ENCODE measurements at regions not wholly inside any gene's neighbourhood (a gene's known extent, or its start where the extent isn't known, plus 50 kb on each side); places are given as distances from the start of the nearest gene placed in this dataset.

DNA sequence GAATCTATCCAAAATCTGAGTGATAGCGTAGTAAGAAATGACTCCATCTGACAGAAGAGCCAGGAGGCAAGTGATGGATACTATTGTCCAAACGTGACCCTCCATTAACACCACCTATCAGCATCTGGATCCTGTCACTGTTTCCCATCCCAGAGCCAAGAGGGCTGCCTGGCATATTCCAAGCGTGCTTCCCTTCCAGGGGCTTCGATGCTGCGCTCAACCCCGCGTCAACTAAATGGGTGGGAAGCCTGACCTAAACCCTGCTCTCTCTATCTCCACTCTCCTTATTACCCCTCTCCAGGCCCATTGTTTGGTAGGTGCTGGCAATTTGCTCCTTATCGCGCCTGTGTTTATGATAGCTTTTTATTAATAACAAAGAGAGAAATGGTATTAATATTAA lies 83.2 kb downstream of the NR2F2 start:
- TF ChIP-seq, protein P1, sequence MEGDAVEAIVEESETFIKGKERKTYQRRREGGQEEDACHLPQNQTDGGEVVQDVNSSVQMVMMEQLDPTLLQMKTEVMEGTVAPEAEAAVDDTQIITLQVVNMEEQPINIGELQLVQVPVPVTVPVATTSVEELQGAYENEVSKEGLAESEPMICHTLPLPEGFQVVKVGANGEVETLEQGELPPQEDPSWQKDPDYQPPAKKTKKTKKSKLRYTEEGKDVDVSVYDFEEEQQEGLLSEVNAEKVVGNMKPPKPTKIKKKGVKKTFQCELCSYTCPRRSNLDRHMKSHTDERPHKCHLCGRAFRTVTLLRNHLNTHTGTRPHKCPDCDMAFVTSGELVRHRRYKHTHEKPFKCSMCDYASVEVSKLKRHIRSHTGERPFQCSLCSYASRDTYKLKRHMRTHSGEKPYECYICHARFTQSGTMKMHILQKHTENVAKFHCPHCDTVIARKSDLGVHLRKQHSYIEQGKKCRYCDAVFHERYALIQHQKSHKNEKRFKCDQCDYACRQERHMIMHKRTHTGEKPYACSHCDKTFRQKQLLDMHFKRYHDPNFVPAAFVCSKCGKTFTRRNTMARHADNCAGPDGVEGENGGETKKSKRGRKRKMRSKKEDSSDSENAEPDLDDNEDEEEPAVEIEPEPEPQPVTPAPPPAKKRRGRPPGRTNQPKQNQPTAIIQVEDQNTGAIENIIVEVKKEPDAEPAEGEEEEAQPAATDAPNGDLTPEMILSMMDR (IDR thresholded peaks at IDR 0.05; ENCODE audit: insufficient read depth, low read depth, low read length) = no peak
- H3K4me3 ChIP-seq (ENCODE audit: low read depth, low read length) = no peak overlapping the region
- no peak for DNase-seq (ENCODE audit: low read depth)

DNA sequence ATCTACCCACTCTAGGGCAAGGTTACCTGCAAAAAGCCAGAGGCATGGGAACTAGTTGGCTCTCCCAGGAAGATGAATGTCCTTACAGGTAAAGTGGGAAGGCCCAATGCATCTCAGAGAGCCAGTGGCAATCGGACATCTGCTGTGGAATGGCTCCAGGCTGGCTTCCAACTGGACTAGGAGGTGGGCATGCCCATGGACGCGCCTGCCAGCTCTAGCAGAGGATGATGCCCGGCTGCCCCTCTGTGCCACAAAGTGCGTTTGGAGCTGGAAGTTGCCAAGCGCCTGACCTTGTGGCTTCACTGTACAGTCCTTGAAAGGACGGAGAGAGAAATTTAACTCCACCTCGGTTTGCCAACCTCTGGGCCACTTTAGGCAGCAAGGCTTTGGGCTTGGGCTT lies 84.4 kb downstream of the NR2F2 start:
- TF ChIP-seq, protein P1 (IDR thresholded peaks at IDR 0.05; ENCODE audit: insufficient read depth, low read depth, low read length) = no peak
- DNase-seq (ENCODE audit: low read depth) = no peak
- H3K4me3 ChIP-seq (ENCODE audit: low read depth, low read length) = no peak overlapping the region

DNA sequence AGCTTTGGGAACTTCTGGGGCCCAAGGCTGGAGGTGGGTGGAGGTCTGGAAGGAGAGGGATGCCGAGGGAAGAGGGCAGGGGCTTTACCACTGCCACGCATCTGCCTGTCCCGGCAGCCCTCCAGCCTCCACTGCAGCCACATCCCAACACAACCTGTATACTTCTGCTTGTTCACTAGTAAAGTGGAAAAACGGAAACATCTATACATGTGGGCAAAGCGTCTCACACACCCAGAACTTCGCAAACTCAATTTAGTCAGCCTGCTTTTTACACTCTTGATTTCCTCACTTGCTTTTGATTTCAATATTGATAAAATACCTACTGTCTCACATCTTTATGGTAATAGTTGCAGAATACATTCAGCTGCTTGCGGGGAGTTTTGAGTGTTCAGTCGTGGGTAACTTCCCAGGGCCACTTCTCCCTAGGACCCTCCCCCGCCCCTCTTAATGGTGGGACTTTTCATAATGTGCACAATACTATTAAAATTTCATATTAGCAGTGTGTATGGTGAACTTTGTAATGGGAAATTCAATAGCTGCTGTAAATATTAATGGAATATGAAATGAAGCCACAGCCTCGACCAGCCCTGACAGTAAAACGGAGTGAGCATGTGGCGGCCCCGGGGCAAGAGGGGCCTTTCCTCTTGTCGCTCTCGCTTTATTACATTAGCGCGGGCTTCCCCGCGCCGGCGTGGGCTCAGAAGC lies 85.2 kb downstream of the NR2F2 start:
- TF ChIP-seq, protein P1 (IDR thresholded peaks at IDR 0.05; ENCODE audit: insufficient read depth, low read depth, low read length) = no peak
- no peak for DNase-seq (ENCODE audit: low read depth)
- H3K4me3 ChIP-seq (ENCODE audit: low read depth, low read length) = no peak overlapping the region

DNA sequence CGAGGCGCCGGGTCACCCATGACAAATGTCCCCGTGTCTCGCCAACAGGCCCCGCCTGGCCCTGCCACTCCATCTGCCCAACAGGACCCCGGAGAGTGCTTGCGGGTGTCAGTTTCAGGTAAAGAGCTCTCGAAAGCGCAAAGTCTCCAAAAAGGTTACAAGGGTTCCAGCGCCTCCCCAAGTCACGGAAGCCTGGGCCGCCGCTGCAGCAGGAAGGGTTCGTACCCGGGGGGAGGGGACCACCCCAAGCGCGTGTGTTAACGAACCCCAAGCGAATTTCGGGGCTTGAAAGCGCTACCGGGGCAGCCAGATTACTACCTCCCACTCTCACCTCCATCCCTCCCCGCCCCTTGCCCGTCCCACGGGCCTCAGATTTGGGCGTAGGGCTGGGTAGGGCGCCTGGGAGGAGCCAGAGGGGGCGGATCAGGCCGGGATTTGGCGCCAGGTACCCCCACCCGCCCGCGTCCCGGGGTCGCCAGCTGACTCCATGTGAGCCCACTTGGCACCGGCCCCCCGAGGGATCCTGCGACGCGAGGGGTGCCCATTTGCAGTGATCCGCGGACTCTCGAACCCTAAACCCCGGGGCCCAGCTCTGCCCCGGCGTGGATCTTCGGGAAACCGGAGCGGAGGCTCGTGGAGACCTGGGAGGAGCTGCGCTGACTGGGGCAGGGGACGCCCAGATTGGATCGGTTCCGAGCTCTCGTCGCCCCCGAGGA lies 85.9 kb downstream of the NR2F2 start:
- DNase-seq (ENCODE audit: low read depth) = no peak

DNA sequence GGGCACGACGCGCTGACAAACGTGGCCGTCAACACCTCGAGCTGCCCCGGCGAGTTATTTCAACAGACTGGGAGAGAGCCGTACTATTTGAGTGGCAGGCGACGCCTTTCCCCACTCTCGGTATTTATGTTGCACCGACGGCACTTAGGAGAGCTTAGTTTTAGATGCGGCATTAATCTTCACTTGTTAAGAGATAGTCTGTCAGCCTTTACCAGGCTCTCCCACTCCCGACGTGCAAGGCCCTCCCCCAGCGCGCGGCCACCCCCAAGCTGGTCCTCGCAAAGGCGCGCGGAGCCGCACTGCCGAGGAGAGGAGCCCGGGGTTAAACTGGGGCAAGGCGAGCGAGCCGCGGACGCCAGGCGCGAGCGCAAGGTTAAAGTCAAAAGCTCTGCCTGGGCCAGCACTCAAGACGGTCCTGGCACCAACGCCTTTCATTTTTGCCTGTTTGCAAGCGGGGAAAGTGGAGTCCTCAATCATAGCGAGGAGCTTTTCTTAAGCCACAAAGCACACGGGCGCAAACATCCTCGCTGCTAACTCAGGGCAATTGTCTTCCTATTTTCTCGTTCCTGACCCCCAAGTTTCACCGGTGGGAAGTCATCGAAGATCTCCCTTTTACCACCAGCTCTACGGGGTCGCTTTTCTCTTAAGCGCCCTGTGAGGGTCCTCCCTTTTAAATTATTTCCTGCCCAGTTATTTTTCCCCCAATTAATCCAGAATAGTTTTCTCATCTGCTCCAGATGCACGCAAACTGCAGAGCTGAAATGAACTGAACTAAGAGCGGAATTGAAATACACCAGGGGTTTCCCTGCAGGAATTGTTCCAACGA lies 86.6 kb downstream of the NR2F2 start:
- TF ChIP-seq, protein P1 (IDR thresholded peaks at IDR 0.05; ENCODE audit: insufficient read depth, low read depth, low read length) = no peak
- H3K4me3 ChIP-seq (ENCODE audit: low read depth, low read length) = peak overlapping the region; percentile 43
- peak; percentile 16 for DNase-seq (ENCODE audit: low read depth)

More for the DNA sequence above, 85.9 kb downstream of the NR2F2 start:
- peak overlapping the region; percentile 43 for H3K4me3 ChIP-seq (ENCODE audit: low read depth, low read length)
- TF ChIP-seq, protein P1 (IDR thresholded peaks at IDR 0.05; ENCODE audit: insufficient read depth, low read depth, low read length) = no peak

DNA sequence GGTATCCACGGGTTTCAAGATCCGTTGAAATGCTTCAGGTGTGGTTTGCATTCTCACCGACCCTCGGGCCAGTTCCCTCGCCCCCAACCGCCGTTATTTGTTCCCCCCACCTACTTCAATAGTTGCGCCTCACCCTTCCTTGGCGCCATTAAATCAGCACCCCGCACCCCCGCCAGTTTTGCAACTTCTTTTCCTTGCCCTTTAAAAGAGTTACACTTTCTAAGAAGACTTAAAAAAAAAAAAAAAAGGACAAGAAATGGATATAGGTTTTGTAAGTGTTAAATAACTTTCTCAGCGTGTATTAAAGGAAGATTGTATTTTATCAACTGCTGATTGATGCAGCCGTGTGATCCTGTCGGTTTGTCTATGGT lies 87.2 kb downstream of the NR2F2 start:
- TF ChIP-seq, protein P1 (IDR thresholded peaks at IDR 0.05; ENCODE audit: insufficient read depth, low read depth, low read length) = no peak
- H3K4me3 ChIP-seq (ENCODE audit: low read depth, low read length) = no peak overlapping the region
- DNase-seq (ENCODE audit: low read depth) = no peak

Data from fibroblast of villous mesenchyme (primary cell).